ENCODE measurements at regions not wholly inside any gene's neighbourhood (a gene's known extent, or its start where the extent isn't known, plus 50 kb on each side); places are given as distances from the start of the nearest gene placed in this dataset.
"Not testable (repeated sequence)": the region's sequence is repeated elsewhere in the genome, so short reads cannot be mapped to it uniquely, and the experiment has no call there.

- intact Hi-C loops (cut with micrococcal nuclease), result no loop called here
- peaks cover 23% of the 10 kb centered on the region for H3K9me3 Mint-ChIP-seq (ENCODE audit: unreplicated experiment)
- ChIA-PET POLR2A (no interaction called here), CTCF (no interaction called here)
- TF ChIP-seq, protein P1, sequence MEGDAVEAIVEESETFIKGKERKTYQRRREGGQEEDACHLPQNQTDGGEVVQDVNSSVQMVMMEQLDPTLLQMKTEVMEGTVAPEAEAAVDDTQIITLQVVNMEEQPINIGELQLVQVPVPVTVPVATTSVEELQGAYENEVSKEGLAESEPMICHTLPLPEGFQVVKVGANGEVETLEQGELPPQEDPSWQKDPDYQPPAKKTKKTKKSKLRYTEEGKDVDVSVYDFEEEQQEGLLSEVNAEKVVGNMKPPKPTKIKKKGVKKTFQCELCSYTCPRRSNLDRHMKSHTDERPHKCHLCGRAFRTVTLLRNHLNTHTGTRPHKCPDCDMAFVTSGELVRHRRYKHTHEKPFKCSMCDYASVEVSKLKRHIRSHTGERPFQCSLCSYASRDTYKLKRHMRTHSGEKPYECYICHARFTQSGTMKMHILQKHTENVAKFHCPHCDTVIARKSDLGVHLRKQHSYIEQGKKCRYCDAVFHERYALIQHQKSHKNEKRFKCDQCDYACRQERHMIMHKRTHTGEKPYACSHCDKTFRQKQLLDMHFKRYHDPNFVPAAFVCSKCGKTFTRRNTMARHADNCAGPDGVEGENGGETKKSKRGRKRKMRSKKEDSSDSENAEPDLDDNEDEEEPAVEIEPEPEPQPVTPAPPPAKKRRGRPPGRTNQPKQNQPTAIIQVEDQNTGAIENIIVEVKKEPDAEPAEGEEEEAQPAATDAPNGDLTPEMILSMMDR (IDR thresholded peaks at IDR 0.05; ENCODE audit: unreplicated experiment), result no peak
- no peak overlapping the region for H3K4me3 Mint-ChIP-seq (ENCODE audit: unreplicated experiment)
- H3K27me3 Mint-ChIP-seq (ENCODE audit: insufficient read depth, unreplicated experiment), result no peaks in the 10 kb centered on the region
- H3K27ac Mint-ChIP-seq (ENCODE audit: low read depth, unreplicated experiment), result no peak overlapping the region
- no TSS peak for BruUV-seq (replicated peaks)
- DNase-seq (ENCODE audit: unreplicated experiment), result no peak
- no peaks in the 10 kb centered on the region for H3K36me3 Mint-ChIP-seq (ENCODE audit: insufficient read depth, unreplicated experiment)
- no peaks in the 10 kb centered on the region for H3K4me1 Mint-ChIP-seq (ENCODE audit: insufficient read depth, unreplicated experiment)
Measured at GRCh38 chr2:239593455-239593854, 192.6 kb upstream of the HDAC4 start.

DNA sequence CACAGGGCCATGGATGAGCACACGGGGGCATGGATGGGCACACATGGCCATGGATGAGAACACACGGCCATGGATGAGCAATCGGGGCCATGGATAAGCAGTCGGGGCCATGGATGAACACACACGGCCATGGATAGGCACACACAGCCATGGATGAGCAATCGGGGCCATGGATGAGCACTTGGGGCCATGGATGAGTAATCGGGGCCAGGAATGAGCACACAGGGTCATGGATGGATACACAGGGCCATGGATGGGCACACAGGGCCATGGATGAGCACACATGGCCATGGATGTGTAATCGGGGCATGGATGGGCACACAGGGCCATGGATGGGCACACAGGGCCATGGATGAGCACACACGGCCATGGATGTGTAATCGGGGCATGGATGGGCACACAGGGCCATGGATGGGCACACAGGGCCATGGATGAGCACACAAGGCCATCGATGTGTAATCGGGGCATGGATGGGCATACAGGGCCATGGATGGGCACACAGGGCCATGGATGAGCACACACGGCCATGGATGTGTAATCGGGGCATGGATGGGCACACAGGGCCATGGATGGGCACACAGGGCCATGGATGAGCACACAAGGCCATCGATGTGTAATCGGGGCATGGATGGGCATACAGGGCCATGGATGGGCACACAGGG is 191.9 kb upstream of the HDAC4 start:
- POLR2A ChIA-PET; BruUV-seq (replicated peaks); DNase-seq (ENCODE audit: unreplicated experiment); H3K4me3 Mint-ChIP-seq (ENCODE audit: unreplicated experiment); H3K4me1 Mint-ChIP-seq (ENCODE audit: insufficient read depth, unreplicated experiment); H3K27me3 Mint-ChIP-seq (ENCODE audit: insufficient read depth, unreplicated experiment); H3K36me3 Mint-ChIP-seq (ENCODE audit: insufficient read depth, unreplicated experiment); CTCF ChIA-PET; intact Hi-C loops (cut with micrococcal nuclease); H3K27ac Mint-ChIP-seq (ENCODE audit: low read depth, unreplicated experiment): not testable (repeated sequence)
- peaks cover 23% of the 10 kb centered on the region for H3K9me3 Mint-ChIP-seq (ENCODE audit: unreplicated experiment)

- Mint-ChIP-seq H3K27ac (ENCODE audit: low read depth, unreplicated experiment) (no peak overlapping the region), H3K9me3 (ENCODE audit: unreplicated experiment) (peaks cover 23% of the 10 kb centered on the region), H3K4me1 (ENCODE audit: insufficient read depth, unreplicated experiment) (no peaks in the 10 kb centered on the region), H3K27me3 (ENCODE audit: insufficient read depth, unreplicated experiment) (no peaks in the 10 kb centered on the region), H3K4me3 (ENCODE audit: unreplicated experiment) (no peak overlapping the region), H3K36me3 (ENCODE audit: insufficient read depth, unreplicated experiment) (no peaks in the 10 kb centered on the region)
- ChIA-PET CTCF (no interaction called here), POLR2A (no interaction called here)
- intact Hi-C loops (cut with micrococcal nuclease), result no loop called here
- no TSS peak for BruUV-seq (replicated peaks)
- TF ChIP-seq, protein P1 (IDR thresholded peaks at IDR 0.05; ENCODE audit: unreplicated experiment), result no peak
- DNase-seq (ENCODE audit: unreplicated experiment), result no peak
Measured at GRCh38 chr2:239590995-239591915, 190.4 kb upstream of the HDAC4 start.

- H3K4me3 Mint-ChIP-seq (ENCODE audit: unreplicated experiment), result no peak overlapping the region
- no peaks in the 10 kb centered on the region for H3K36me3 Mint-ChIP-seq (ENCODE audit: insufficient read depth, unreplicated experiment)
- no peaks in the 10 kb centered on the region for H3K4me1 Mint-ChIP-seq (ENCODE audit: insufficient read depth, unreplicated experiment)
- CTCF ChIA-PET, result no interaction called here
- POLR2A ChIA-PET, result no interaction called here
- TF ChIP-seq, protein P1 (IDR thresholded peaks at IDR 0.05; ENCODE audit: unreplicated experiment), result no peak
- no TSS peak for BruUV-seq (replicated peaks)
- H3K27me3 Mint-ChIP-seq (ENCODE audit: insufficient read depth, unreplicated experiment), result no peaks in the 10 kb centered on the region
- intact Hi-C loops (cut with micrococcal nuclease), result no loop called here
- no peak for DNase-seq (ENCODE audit: unreplicated experiment)
- no peak overlapping the region for H3K27ac Mint-ChIP-seq (ENCODE audit: low read depth, unreplicated experiment)
- H3K9me3 Mint-ChIP-seq (ENCODE audit: unreplicated experiment), result peaks cover 23% of the 10 kb centered on the region
Measured at GRCh38 chr2:239590276-239590675, 189.5 kb upstream of the HDAC4 start.

Measured in MCF 10A (cell line).